ENCODE measurements at regions not wholly inside any gene's neighbourhood (a gene's known extent, or its start where the extent isn't known, plus 50 kb on each side); places are given as distances from the start of the nearest gene placed in this dataset.

DNA sequence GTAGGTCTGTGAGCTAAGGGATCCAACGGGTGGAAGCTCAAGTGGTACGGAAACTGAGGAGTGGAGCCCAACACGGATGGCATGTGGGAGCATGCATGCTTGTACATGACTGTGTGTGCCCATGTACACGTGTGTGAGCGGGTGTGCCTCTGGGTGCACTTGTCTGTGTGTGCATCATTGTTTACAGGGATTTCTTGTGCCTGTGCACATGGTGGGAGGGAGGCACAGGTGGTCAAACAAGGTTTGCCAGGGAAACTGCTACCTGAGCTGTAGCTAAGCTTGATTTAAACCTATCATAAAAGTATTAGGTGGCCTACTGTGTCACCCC is 122.5 kb upstream of the MAMLD1 start:
- TF ChIP-seq, protein P1, sequence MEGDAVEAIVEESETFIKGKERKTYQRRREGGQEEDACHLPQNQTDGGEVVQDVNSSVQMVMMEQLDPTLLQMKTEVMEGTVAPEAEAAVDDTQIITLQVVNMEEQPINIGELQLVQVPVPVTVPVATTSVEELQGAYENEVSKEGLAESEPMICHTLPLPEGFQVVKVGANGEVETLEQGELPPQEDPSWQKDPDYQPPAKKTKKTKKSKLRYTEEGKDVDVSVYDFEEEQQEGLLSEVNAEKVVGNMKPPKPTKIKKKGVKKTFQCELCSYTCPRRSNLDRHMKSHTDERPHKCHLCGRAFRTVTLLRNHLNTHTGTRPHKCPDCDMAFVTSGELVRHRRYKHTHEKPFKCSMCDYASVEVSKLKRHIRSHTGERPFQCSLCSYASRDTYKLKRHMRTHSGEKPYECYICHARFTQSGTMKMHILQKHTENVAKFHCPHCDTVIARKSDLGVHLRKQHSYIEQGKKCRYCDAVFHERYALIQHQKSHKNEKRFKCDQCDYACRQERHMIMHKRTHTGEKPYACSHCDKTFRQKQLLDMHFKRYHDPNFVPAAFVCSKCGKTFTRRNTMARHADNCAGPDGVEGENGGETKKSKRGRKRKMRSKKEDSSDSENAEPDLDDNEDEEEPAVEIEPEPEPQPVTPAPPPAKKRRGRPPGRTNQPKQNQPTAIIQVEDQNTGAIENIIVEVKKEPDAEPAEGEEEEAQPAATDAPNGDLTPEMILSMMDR (IDR thresholded peaks at IDR 0.05; ENCODE audit: low read length, missing control alignments), result no peak
- H3K4me3 ChIP-seq (replicated peaks; ENCODE audit: low read depth, low read length), result no peak overlapping the region
- no peak for DNase-seq (ENCODE audit: low read depth)

DNA sequence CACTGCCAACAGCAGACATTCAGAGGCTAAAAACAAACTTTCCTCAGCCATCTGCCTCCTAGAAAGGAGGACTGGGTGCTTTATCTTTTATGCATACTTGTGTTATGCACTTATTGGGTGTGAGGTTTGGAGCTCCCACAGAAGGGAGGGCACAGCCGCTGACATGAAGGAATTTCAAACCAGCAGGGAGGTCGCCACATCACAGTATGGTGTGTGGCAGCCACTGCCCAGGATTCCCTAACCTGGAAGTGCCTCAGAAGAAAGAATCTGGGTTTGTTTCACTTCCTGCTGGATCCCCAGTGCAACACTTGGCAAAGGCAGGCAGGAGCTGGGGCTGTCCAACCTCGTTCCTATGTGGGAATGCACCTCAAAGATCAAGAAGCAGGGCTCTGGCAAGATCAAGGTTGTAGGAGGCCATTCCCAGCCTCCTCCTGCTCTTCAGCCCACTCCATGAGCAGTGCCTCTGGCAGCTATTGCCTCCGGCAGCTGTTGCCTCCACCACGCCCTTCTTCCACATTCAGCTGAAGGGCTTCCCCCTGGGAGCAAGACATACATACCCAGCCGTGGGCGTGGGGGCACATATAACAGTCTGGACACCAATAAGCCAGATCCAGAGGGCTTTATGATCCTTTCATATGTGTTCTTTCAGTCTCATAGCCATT is 109.0 kb upstream of the MAMLD1 start:
- TF ChIP-seq, protein P1 (IDR thresholded peaks at IDR 0.05; ENCODE audit: low read length, missing control alignments), result no peak
- H3K4me3 ChIP-seq (replicated peaks; ENCODE audit: low read depth, low read length), result no peak overlapping the region
- no peak for DNase-seq (ENCODE audit: low read depth)

DNA sequence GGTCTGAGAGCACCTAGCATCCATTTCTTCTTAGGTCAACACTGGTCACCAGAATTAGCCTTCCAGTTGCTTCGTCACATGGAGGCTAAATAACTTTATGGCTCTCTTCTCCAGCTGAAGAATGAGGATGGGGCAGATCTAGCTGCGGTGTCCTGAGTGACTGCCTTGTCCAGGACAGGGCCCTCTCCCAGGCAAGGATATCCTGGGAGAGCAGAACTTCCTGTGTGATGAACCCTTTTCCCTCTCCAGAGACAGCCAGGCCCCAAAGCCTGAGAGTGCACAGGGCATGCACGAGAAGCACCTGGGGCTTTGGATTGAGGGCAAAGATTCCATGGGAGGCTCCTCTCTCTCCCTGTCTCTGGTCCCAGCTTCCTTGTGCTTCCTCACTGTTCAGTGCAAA is 108.2 kb upstream of the MAMLD1 start:
- no peak for DNase-seq (ENCODE audit: low read depth)
- TF ChIP-seq, protein P1 (IDR thresholded peaks at IDR 0.05; ENCODE audit: low read length, missing control alignments), result no peak
- no peak overlapping the region for H3K4me3 ChIP-seq (replicated peaks; ENCODE audit: low read depth, low read length)

DNA sequence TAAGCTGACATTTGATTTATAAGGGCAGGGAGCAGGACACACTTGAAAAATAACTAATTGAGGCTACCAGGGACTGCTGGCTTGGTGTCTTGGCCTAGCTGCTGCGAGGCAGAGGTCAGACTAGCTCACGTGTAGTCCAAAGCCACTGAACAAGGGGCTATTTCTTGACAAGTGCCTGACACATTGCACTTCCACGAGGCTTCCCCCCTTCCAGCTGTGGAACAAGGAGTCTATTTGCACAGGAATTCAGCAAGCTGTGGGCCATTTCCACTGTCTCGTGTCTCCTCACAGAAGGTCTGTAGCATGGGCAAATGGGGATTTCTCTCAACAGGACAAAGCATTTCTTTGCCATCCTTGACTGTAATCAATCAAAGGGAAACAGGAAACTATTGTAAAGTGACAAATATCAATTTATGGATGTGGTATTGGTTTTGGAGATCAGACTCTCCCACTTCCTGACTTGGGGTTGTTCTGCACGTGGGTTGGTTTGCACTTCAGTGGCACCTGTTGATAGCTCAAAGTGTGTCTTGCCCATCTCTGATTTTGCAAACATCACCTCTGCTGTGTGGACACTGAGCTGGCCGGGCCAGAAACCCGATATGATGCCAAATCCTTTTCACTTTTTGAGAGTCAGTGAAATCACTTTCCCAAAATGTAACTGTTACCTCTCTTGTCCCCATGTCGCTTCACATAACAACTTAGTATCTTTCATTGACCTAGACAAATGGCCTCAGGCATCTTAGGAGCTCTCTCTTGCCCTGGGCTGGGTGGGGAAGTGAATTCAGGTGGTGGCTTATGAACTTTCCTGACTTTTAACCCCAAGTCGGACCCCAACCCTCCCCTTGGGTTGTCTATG is 107.4 kb upstream of the MAMLD1 start:
- TF ChIP-seq, protein P1 (IDR thresholded peaks at IDR 0.05; ENCODE audit: low read length, missing control alignments), result no peak
- DNase-seq (ENCODE audit: low read depth), result no peak

DNA sequence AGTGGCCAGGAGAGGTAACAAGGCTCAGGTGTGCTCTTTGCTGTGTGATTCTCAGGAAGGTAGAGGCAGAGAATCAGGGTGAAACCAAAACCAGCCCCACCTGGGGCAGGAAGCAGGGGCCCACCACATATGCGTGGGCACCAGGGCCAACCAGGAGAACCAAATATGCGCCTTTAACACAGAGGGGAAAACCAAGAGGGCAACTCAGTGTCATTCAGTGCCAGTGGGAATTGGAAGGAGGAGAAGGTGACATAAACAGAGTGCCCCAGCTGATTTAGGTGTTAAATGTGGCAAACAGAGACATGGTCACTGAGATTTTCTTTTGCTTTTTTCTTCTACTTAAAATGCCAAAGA is 106.8 kb upstream of the MAMLD1 start:
- no peak overlapping the region for H3K4me3 ChIP-seq (replicated peaks; ENCODE audit: low read depth, low read length)
- TF ChIP-seq, protein P1 (IDR thresholded peaks at IDR 0.05; ENCODE audit: low read length, missing control alignments), result no peak
- DNase-seq (ENCODE audit: low read depth), result no peak

More for the DNA sequence above, 107.4 kb upstream of the MAMLD1 start:
- no peak overlapping the region for H3K4me3 ChIP-seq (replicated peaks; ENCODE audit: low read depth, low read length)

DNA sequence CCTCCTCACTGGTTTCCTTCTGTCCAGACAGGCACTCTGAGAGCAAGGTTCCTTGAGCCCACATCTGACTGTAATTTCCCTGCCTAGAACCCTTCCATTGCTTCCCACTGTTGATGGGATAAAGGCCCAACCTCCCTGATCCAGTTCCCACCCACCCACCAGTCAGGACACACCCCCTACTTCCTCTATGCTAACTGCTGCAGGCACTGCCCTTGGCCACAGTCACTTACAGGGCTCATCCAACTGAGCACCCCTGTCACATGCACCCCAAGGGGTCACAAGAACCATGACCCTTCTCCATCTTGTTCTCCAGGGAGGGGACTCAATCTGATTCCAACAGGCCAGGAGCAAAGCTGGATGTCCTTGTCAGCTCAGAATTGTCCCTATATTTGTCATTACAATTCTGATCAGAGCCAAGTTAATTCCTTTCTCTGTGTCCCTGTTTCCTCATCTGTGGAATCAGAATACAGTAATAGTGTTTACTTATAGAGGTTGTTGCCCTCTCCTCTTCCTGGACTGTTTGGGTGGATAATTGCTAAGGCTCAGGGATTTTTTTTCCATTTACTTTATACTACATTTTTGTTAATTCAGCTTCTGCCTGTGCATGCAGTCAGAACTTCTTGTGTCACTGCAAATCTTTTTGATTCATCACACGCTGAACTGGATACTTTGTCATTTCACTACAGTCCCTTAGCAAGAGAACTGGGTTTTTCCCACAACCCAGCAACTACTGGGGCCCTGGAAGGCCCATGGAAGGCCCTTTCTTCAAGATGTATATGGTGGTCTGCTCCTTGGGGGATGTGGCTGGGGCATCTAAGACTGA is 105.6 kb upstream of the MAMLD1 start:
- TF ChIP-seq, protein P1 (IDR thresholded peaks at IDR 0.05; ENCODE audit: low read length, missing control alignments), result no peak
- DNase-seq (ENCODE audit: low read depth), result no peak
- no peak overlapping the region for H3K4me3 ChIP-seq (replicated peaks; ENCODE audit: low read depth, low read length)
